ENCODE measurements at regions not wholly inside any gene's neighbourhood (a gene's known extent, or its start where the extent isn't known, plus 50 kb on each side); places are given as distances from the start of the nearest gene placed in this dataset.

GRCh38 chr14:30223966-30224365 lies 296.3 kb upstream of the PRKD1 start:
- DNase-seq (ENCODE audit: low read depth) = no peak
- no peak overlapping the region for H3K4me3 ChIP-seq (ENCODE audit: low read length)

GRCh38 chr14:30225176-30225575 lies 297.5 kb upstream of the PRKD1 start:
- TF ChIP-seq CTCF (IDR thresholded peaks at IDR 0.05; ENCODE audit: insufficient read depth, low read depth, low read length, missing control alignments) = no peak
- no peak overlapping the region for H3K4me3 ChIP-seq (ENCODE audit: low read length)
- DNase-seq (ENCODE audit: low read depth) = no peak

More at GRCh38 chr14:30223966-30224365, 296.3 kb upstream of the PRKD1 start:
- TF ChIP-seq CTCF (IDR thresholded peaks at IDR 0.05; ENCODE audit: insufficient read depth, low read depth, low read length, missing control alignments) = no peak

GRCh38 chr14:30227436-30227835 lies 299.8 kb upstream of the PRKD1 start:
- no peak overlapping the region for H3K4me3 ChIP-seq (ENCODE audit: low read length)
- no peak for TF ChIP-seq CTCF (IDR thresholded peaks at IDR 0.05; ENCODE audit: insufficient read depth, low read depth, low read length, missing control alignments)
- no peak for DNase-seq (ENCODE audit: low read depth)

GRCh38 chr14:30227876-30228275 lies 300.2 kb upstream of the PRKD1 start:
- H3K4me3 ChIP-seq (ENCODE audit: low read length) = no peak overlapping the region
- DNase-seq (ENCODE audit: low read depth) = peak; percentile 84
- TF ChIP-seq CTCF (IDR thresholded peaks at IDR 0.05; ENCODE audit: insufficient read depth, low read depth, low read length, missing control alignments) = no peak

GRCh38 chr14:30230719-30231118 lies 303.1 kb upstream of the PRKD1 start:
- no peak overlapping the region for H3K4me3 ChIP-seq (ENCODE audit: low read length)
- DNase-seq (ENCODE audit: low read depth) = no peak
- no peak for TF ChIP-seq CTCF (IDR thresholded peaks at IDR 0.05; ENCODE audit: insufficient read depth, low read depth, low read length, missing control alignments)

GRCh38 chr14:30234966-30235365 lies 307.3 kb upstream of the PRKD1 start:
- H3K4me3 ChIP-seq (ENCODE audit: low read length) = no peak overlapping the region
- no peak for DNase-seq (ENCODE audit: low read depth)
- TF ChIP-seq CTCF (IDR thresholded peaks at IDR 0.05; ENCODE audit: insufficient read depth, low read depth, low read length, missing control alignments) = no peak

- TF ChIP-seq CTCF (IDR thresholded peaks at IDR 0.05; ENCODE audit: insufficient read depth, low read depth, low read length, missing control alignments) = no peak
- no peak for DNase-seq (ENCODE audit: low read depth)
- no peak overlapping the region for H3K4me3 ChIP-seq (ENCODE audit: low read length)
Measured at GRCh38 chr14:30235485-30235884, 307.8 kb upstream of the PRKD1 start.
